ENCODE measurements at regions not wholly inside any gene's neighbourhood (a gene's known extent, or its start where the extent isn't known, plus 50 kb on each side); places are given as distances from the start of the nearest gene placed in this dataset.

DNA sequence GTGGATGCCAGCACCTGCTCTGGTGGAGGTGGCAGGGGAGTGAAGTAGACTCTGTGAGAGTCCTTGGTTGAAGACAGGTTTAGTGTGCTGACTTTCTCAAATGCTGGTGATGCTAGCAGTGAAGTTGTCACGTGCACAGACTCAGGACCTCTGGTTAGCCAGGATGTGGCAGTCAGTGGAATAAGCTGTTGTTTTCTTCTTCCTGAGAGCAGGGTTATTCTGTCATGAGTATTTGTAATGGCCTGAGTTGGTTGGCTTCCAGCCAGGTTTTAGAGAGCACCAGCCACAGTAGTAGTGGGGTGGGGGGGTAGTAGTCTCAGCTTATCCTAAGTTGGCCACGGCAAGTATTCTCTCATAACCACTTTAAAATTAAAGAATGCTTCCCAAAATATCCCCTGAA, 169.7 kb upstream of the FOXN2 start:
- Histone ChIP-seq H3K4me3 (replicated peaks in 1 of 3) (no peak overlapping the region), H3K36me3 (no peaks in the 10 kb centered on the region), H3K27ac (no peak overlapping the region), H3K4me1 (peaks cover 0 to 3% of the 10 kb centered on the region in 2 donors), H3K9me3 (no peaks in the 10 kb centered on the region), H3K27me3 (no peaks in the 10 kb centered on the region)
- intact Hi-C loops (cut with DNase I): no loop called here
- WGBS, 2 donors: 13 to 17% methylated on average over 2 of the region's 2 CpGs
- DNase-seq: peak; percentile 33 to 45
- TF ChIP-seq, protein P1, sequence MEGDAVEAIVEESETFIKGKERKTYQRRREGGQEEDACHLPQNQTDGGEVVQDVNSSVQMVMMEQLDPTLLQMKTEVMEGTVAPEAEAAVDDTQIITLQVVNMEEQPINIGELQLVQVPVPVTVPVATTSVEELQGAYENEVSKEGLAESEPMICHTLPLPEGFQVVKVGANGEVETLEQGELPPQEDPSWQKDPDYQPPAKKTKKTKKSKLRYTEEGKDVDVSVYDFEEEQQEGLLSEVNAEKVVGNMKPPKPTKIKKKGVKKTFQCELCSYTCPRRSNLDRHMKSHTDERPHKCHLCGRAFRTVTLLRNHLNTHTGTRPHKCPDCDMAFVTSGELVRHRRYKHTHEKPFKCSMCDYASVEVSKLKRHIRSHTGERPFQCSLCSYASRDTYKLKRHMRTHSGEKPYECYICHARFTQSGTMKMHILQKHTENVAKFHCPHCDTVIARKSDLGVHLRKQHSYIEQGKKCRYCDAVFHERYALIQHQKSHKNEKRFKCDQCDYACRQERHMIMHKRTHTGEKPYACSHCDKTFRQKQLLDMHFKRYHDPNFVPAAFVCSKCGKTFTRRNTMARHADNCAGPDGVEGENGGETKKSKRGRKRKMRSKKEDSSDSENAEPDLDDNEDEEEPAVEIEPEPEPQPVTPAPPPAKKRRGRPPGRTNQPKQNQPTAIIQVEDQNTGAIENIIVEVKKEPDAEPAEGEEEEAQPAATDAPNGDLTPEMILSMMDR (IDR thresholded peaks at IDR 0.05): no peak
- no peak for TF ChIP-seq POLR2A (IDR thresholded peaks at IDR 0.05)

GRCh38 chr2:48145845-48146452, 168.5 kb upstream of the FOXN2 start:
- DNase-seq: no peak
- intact Hi-C loops (cut with DNase I): no loop called here
- Histone ChIP-seq H3K27me3 (no peaks in the 10 kb centered on the region), H3K36me3 (no peaks in the 10 kb centered on the region), H3K27ac (no peak overlapping the region), H3K4me3 (replicated peaks in 1 of 3) (no peak overlapping the region), H3K9me3 (no peaks in the 10 kb centered on the region), H3K4me1 (peaks cover 0 to 3% of the 10 kb centered on the region in 2 donors)
- TF ChIP-seq, protein P1 (IDR thresholded peaks at IDR 0.05): no peak
- no peak for TF ChIP-seq POLR2A (IDR thresholded peaks at IDR 0.05)
- WGBS, 2 donors: 84 to 89% methylated on average over 6 of the region's 6 CpGs

GRCh38 chr2:48146552-48146951, 167.9 kb upstream of the FOXN2 start:
- Histone ChIP-seq H3K4me1 (peaks cover 0 to 3% of the 10 kb centered on the region in 2 donors), H3K9me3 (no peaks in the 10 kb centered on the region), H3K36me3 (no peaks in the 10 kb centered on the region), H3K27me3 (no peaks in the 10 kb centered on the region), H3K4me3 (replicated peaks in 1 of 3) (no peak overlapping the region), H3K27ac (no peak overlapping the region)
- intact Hi-C loops (cut with DNase I): no loop called here
- TF ChIP-seq, protein P1 (IDR thresholded peaks at IDR 0.05): no peak
- no peak for TF ChIP-seq POLR2A (IDR thresholded peaks at IDR 0.05)
- WGBS, 2 donors: 94 to 98% methylated on average over 6 of the region's 6 CpGs
- DNase-seq: no peak

GRCh38 chr2:48147719-48148118, 166.8 kb upstream of the FOXN2 start:
- TF ChIP-seq POLR2A (IDR thresholded peaks at IDR 0.05): no peak
- TF ChIP-seq, protein P1 (IDR thresholded peaks at IDR 0.05): no peak
- intact Hi-C loops (cut with DNase I): no loop called here
- no peaks in the 10 kb centered on the region for H3K9me3 ChIP-seq
- DNase-seq: no peak
- H3K4me1 ChIP-seq: peaks cover 0 to 3% of the 10 kb centered on the region in 2 donors
- H3K4me3 ChIP-seq (replicated peaks in 1 of 3): no peak overlapping the region
- no peaks in the 10 kb centered on the region for H3K27me3 ChIP-seq
- no peaks in the 10 kb centered on the region for H3K36me3 ChIP-seq
- H3K27ac ChIP-seq: no peak overlapping the region

- Histone ChIP-seq H3K36me3 (no peaks in the 10 kb centered on the region), H3K4me1 (peaks cover 0 to 3% of the 10 kb centered on the region in 2 donors), H3K4me3 (replicated peaks in 1 of 3) (no peak overlapping the region), H3K27ac (no peak overlapping the region), H3K27me3 (no peaks in the 10 kb centered on the region), H3K9me3 (no peaks in the 10 kb centered on the region)
- DNase-seq: no peak
- no peak for TF ChIP-seq POLR2A (IDR thresholded peaks at IDR 0.05)
- TF ChIP-seq, protein P1 (IDR thresholded peaks at IDR 0.05): no peak
- WGBS, 2 donors: 78% methylated on average over 2 of the region's 2 CpGs
- intact Hi-C loops (cut with DNase I): no loop called here
These were observed 165.5 kb upstream of the FOXN2 start for GRCh38 chr2:48148841-48149430.
